Naive B cell (primary cell): ENCODE measurements at regions not wholly inside any gene's neighbourhood (a gene's known extent, or its start where the extent isn't known, plus 50 kb on each side); places are given as distances from the start of the nearest gene placed in this dataset.

Experiments used
- ATAC-seq, 2 donors: fragments of 150-1000 bp; cut with Tn5 transposase; 2 replicates each; pipeline ENCODE4 v1.10.0; 2021; ENCODE audit warnings: low read depth in 2 of 2, mild to moderate bottlenecking in 2 of 2, moderate library complexity in 2 of 2
- DNase-seq: peaks from one replicate; pipeline ENCODE4 v3.0.0; 2022
- H3K27ac Mint-ChIP-seq, 6 donors: one replicate each; pipeline ENCODE4 v1.8.0; 2020 to 2022; ENCODE audit warnings: mild to moderate bottlenecking in 6 of 6, mixed read lengths in 6 of 6, moderate library complexity in 5 of 6, inconsistent platforms in 2 of 6
- H3K27me3 Mint-ChIP-seq, 3 donors: one replicate each; pipeline ENCODE4 v1.8.0; 2021 to 2022; ENCODE audit warnings: mixed read lengths in 3 of 3, mild to moderate bottlenecking in 1 of 3
- H3K36me3 Mint-ChIP-seq, 2 donors: one replicate each; pipeline ENCODE4 v1.8.0; 2020 to 2022; ENCODE audit warnings: mixed read lengths in 2 of 2, inconsistent platforms in 1 of 2, mild to moderate bottlenecking in 1 of 2
- H3K4me1 Mint-ChIP-seq, 3 donors: one replicate each; pipeline ENCODE4 v1.8.0; 2020 to 2022; ENCODE audit warnings: mixed read lengths in 3 of 3, inconsistent platforms in 1 of 3, mild to moderate bottlenecking in 1 of 3, moderate library complexity in 1 of 3
- H3K4me3 Mint-ChIP-seq, 8 donors: one replicate each; pipeline ENCODE4 v1.8.0; 2020 to 2022; ENCODE audit warnings: mild to moderate bottlenecking in 8 of 8, mixed read lengths in 8 of 8, moderate library complexity in 8 of 8, inconsistent platforms in 2 of 8
- H3K9me3 Mint-ChIP-seq, 7 donors: one replicate each; pipeline ENCODE4 v1.8.0; 2020 to 2022; ENCODE audit warnings: mixed read lengths in 7 of 7, mild to moderate bottlenecking in 5 of 7, inconsistent platforms in 2 of 7, moderate library complexity in 1 of 7

GRCh38 chr21:25408666-25409065, 198.6 kb downstream of the MRPL39 start:
- no peaks in the 10 kb centered on the region for H3K27me3 Mint-ChIP-seq
- peak; percentile 82 to 88 for ATAC-seq

GRCh38 chr21:25406887-25407579, 200.2 kb downstream of the MRPL39 start:
- H3K9me3 Mint-ChIP-seq: no peaks in the 10 kb centered on the region
- H3K27ac Mint-ChIP-seq: peak overlapping the region in 4 of 6 donors; percentile 16 to 88 (median 79)
- no peak for DNase-seq
- H3K36me3 Mint-ChIP-seq: no peaks in the 10 kb centered on the region
- ATAC-seq: no peak
- H3K4me1 Mint-ChIP-seq: peaks cover 35 to 54% (median 48%) of the 10 kb centered on the region in 3 donors
- peak overlapping the region in 5 of 8 donors; percentile 49 to 76 (median 53) for H3K4me3 Mint-ChIP-seq
- H3K27me3 Mint-ChIP-seq: no peaks in the 10 kb centered on the region

More at GRCh38 chr21:25408666-25409065, 198.6 kb downstream of the MRPL39 start:
- peak; percentile 21 for DNase-seq
- Mint-ChIP-seq H3K9me3 (no peaks in the 10 kb centered on the region), H3K4me1 (peaks cover 40 to 54% (median 49%) of the 10 kb centered on the region in 3 donors), H3K27ac (peak overlapping the region in 2 of 6 donors; percentile 62 to 83), H3K36me3 (no peaks in the 10 kb centered on the region), H3K4me3 (peak overlapping the region in 3 of 8 donors; percentile 7 to 51 (median 51))

- Mint-ChIP-seq H3K36me3 (no peaks in the 10 kb centered on the region), H3K4me1 (peaks cover 35 to 54% (median 41%) of the 10 kb centered on the region in 3 donors), H3K27ac (no peak overlapping the region), H3K9me3 (no peaks in the 10 kb centered on the region), H3K27me3 (no peaks in the 10 kb centered on the region), H3K4me3 (peak overlapping the region in 3 of 8 donors; percentile 25 to 76 (median 52))
- DNase-seq (no peak), ATAC-seq (peak; percentile 47 to 65)
Measured at GRCh38 chr21:25405984-25406383, 201.3 kb downstream of the MRPL39 start.

- H3K4me1 Mint-ChIP-seq: peaks cover 14 to 30% (median 18%) of the 10 kb centered on the region in 3 donors
- H3K36me3 Mint-ChIP-seq: no peaks in the 10 kb centered on the region
- H3K27me3 Mint-ChIP-seq: no peaks in the 10 kb centered on the region
- DNase-seq: no peak
- H3K4me3 Mint-ChIP-seq: no peak overlapping the region
- H3K9me3 Mint-ChIP-seq: no peaks in the 10 kb centered on the region
- ATAC-seq: no peak
- peak overlapping the region in 1 of 6 donors; percentile 34 for H3K27ac Mint-ChIP-seq
Measured at GRCh38 chr21:25402134-25402961, 204.9 kb downstream of the MRPL39 start.

GRCh38 chr21:25400427-25400826, 206.9 kb downstream of the MRPL39 start:
- ATAC-seq (no peak), DNase-seq (no peak)
- Mint-ChIP-seq H3K4me3 (no peak overlapping the region), H3K27me3 (no peaks in the 10 kb centered on the region), H3K4me1 (peaks cover 0 to 14% (median 9%) of the 10 kb centered on the region in 3 donors), H3K36me3 (no peaks in the 10 kb centered on the region), H3K9me3 (no peaks in the 10 kb centered on the region), H3K27ac (no peak overlapping the region)

- Mint-ChIP-seq H3K36me3 (no peaks in the 10 kb centered on the region), H3K4me1 (peaks cover 0 to 14% (median 9%) of the 10 kb centered on the region in 3 donors), H3K27me3 (no peaks in the 10 kb centered on the region), H3K4me3 (no peak overlapping the region), H3K9me3 (no peaks in the 10 kb centered on the region), H3K27ac (no peak overlapping the region)
- ATAC-seq: no peak
- no peak for DNase-seq
Measured at GRCh38 chr21:25398630-25399029, 208.7 kb downstream of the MRPL39 start.

- Mint-ChIP-seq H3K27me3 (no peaks in the 10 kb centered on the region), H3K27ac (peak overlapping the region in 4 of 6 donors; percentile 0 to 44 (median 28)), H3K36me3 (no peaks in the 10 kb centered on the region), H3K9me3 (no peaks in the 10 kb centered on the region), H3K4me3 (peak overlapping the region in 3 of 8 donors; percentile 4 to 33 (median 23)), H3K4me1 (peaks cover 0 to 4% (median 0%) of the 10 kb centered on the region in 3 donors)
- ATAC-seq: peak; percentile 28 to 53
- DNase-seq: no peak
Measured at GRCh38 chr21:25396135-25396711, 211.1 kb downstream of the MRPL39 start.

- DNase-seq: no peak
- no peak overlapping the region for H3K4me3 Mint-ChIP-seq
- H3K36me3 Mint-ChIP-seq: no peaks in the 10 kb centered on the region
- no peaks in the 10 kb centered on the region for H3K27me3 Mint-ChIP-seq
- H3K27ac Mint-ChIP-seq: peak overlapping the region in 2 of 6 donors; percentile 11 to 27
- no peak for ATAC-seq
- no peaks in the 10 kb centered on the region for H3K9me3 Mint-ChIP-seq
- peaks cover 0 to 4% (median 0%) of the 10 kb centered on the region in 3 donors for H3K4me1 Mint-ChIP-seq
Measured at GRCh38 chr21:25391777-25392176, 215.5 kb downstream of the MRPL39 start.

GRCh38 chr21:25390701-25391100, 216.6 kb downstream of the MRPL39 start:
- Mint-ChIP-seq H3K27me3 (no peaks in the 10 kb centered on the region), H3K4me3 (no peak overlapping the region), H3K9me3 (no peaks in the 10 kb centered on the region), H3K4me1 (peaks cover 4 to 6% (median 4%) of the 10 kb centered on the region in 3 donors), H3K36me3 (no peaks in the 10 kb centered on the region), H3K27ac (peak overlapping the region in 1 of 6 donors; percentile 51)
- DNase-seq: no peak
- no peak for ATAC-seq

- H3K9me3 Mint-ChIP-seq: no peaks in the 10 kb centered on the region
- no peak overlapping the region for H3K4me3 Mint-ChIP-seq
- DNase-seq (no peak), ATAC-seq (no peak)
- peaks cover 6 to 7% (median 7%) of the 10 kb centered on the region in 3 donors for H3K4me1 Mint-ChIP-seq
- H3K27me3 Mint-ChIP-seq: no peaks in the 10 kb centered on the region
- H3K27ac Mint-ChIP-seq: peak overlapping the region in 1 of 6 donors; percentile 14
- no peaks in the 10 kb centered on the region for H3K36me3 Mint-ChIP-seq
Measured at GRCh38 chr21:25387665-25388064, 219.6 kb downstream of the MRPL39 start.

GRCh38 chr21:25385911-25386474, 221.3 kb downstream of the MRPL39 start:
- DNase-seq (peak; percentile 21), ATAC-seq (peak in 1 of 2 donors; percentile 53)
- Mint-ChIP-seq H3K4me3 (peak overlapping the region in 2 of 8 donors; percentile 39 to 53), H3K27ac (peak overlapping the region in 2 of 6 donors; percentile 22 to 49), H3K9me3 (no peaks in the 10 kb centered on the region), H3K4me1 (peaks cover 6 to 7% (median 7%) of the 10 kb centered on the region in 3 donors), H3K36me3 (no peaks in the 10 kb centered on the region), H3K27me3 (no peaks in the 10 kb centered on the region)

- DNase-seq (no peak), ATAC-seq (no peak)
- peaks cover 6 to 7% (median 7%) of the 10 kb centered on the region in 3 donors for H3K4me1 Mint-ChIP-seq
- no peak overlapping the region for H3K27ac Mint-ChIP-seq
- H3K4me3 Mint-ChIP-seq: no peak overlapping the region
- H3K9me3 Mint-ChIP-seq: peaks cover 0 to under 1% (median 0%) of the 10 kb centered on the region in 7 donors
- no peaks in the 10 kb centered on the region for H3K36me3 Mint-ChIP-seq
- H3K27me3 Mint-ChIP-seq: no peaks in the 10 kb centered on the region
Measured at GRCh38 chr21:25385341-25385740, 221.9 kb downstream of the MRPL39 start.

- H3K4me3 Mint-ChIP-seq: no peak overlapping the region
- H3K36me3 Mint-ChIP-seq: no peaks in the 10 kb centered on the region
- H3K27me3 Mint-ChIP-seq: no peaks in the 10 kb centered on the region
- DNase-seq (no peak), ATAC-seq (no peak)
- H3K4me1 Mint-ChIP-seq: peaks cover 6 to 7% (median 7%) of the 10 kb centered on the region in 3 donors
- peaks cover 0 to 2% (median 0%) of the 10 kb centered on the region in 7 donors for H3K9me3 Mint-ChIP-seq
- H3K27ac Mint-ChIP-seq: peak overlapping the region in 1 of 6 donors; percentile 35
Measured at GRCh38 chr21:25384782-25385181, 222.5 kb downstream of the MRPL39 start.
